ENCODE measurements at regions not wholly inside any gene's neighbourhood (a gene's known extent, or its start where the extent isn't known, plus 50 kb on each side); places are given as distances from the start of the nearest gene placed in this dataset.

DNA sequence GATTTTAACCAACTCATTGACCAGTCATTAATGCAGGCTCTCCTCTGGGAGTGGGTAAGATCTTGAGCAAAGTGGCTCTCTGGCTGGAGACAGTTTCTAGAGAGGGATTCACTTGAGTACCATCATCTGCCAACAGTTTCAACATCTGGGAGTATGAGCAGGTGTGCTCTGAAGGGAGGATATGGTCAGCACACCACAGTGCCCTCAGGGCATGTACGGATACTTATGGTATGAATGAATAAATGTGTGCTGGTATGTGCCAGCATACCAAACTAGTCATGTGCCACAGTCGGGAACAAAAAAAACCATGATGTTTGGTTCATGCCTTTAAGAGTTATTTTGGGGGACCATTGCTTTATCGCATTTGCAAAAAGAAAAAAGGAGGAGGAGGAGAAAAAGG lies 1197.5 kb upstream of the TENM4 start:
- Histone ChIP-seq H3K18ac (ENCODE audit: extremely low read depth, low read length) (no peak overlapping the region), H4K20me1 (replicated peaks in 1 of 2; ENCODE audit: control insufficient read depth in 1 of 2, insufficient read depth in 2 of 2, low read length in 2 of 2) (no peaks in the 10 kb centered on the region), H3K9ac (replicated peaks in 1 of 4; ENCODE audit: extremely low read depth in 1 of 4, low read depth in 3 of 4, low read length in 3 of 4) (no peak overlapping the region)

More for the DNA sequence above, 1197.5 kb upstream of the TENM4 start:
- CTCF ChIA-PET (ENCODE audit: partially characterized antibody) = no interaction called here
- H4K8ac ChIP-seq (ENCODE audit: extremely low read depth, insufficient read depth, low read length) = no peak overlapping the region
- no peaks in the 10 kb centered on the region for H3K79me1 ChIP-seq (ENCODE audit: low read depth, low read length)
- no peak overlapping the region for H4K91ac ChIP-seq (replicated peaks; ENCODE audit: insufficient read length, low read length)
- POLR2A ChIA-PET (ENCODE audit: partially characterized antibody) = no interaction called here
- no peak overlapping the region for H4K5ac ChIP-seq (ENCODE audit: insufficient read length, low read depth, low read length)
- H2BK15ac ChIP-seq (ENCODE audit: low read length) = no peak overlapping the region
- H3K9me3 ChIP-seq (ENCODE audit: insufficient read depth in 2 of 2, low read depth in 1 of 2, low read length in 1 of 2) = no peaks in the 10 kb centered on the region
- FAIRE-seq = no peak
- no peak overlapping the region for H2AK5ac ChIP-seq (ENCODE audit: low read depth, low read length)
- no peak overlapping the region for H2AFZ ChIP-seq (ENCODE audit: low read length)
- no peaks in the 10 kb centered on the region for H3K79me2 ChIP-seq (ENCODE audit: control insufficient read depth in 1 of 2, insufficient read depth in 2 of 2, low read length in 2 of 2)
- peaks cover 0 to 1% (median 0%) of the 10 kb centered on the region in 4 experiments; a peak in 1 of 7 replicates for H3K27me3 ChIP-seq (replicated peaks in 1 of 4; ENCODE audit: control insufficient read depth in 3 of 4, extremely low read depth in 1 of 4, insufficient read depth in 3 of 4, low read length in 3 of 4)
- H2BK120ac ChIP-seq (replicated peaks; ENCODE audit: low read depth, low read length) = no peak overlapping the region
- no peak overlapping the region for H3K14ac ChIP-seq (ENCODE audit: insufficient read length)
- peak overlapping the region; percentile 76; the same call in 1 of the 2 replicates for H2BK20ac ChIP-seq (ENCODE audit: low read length)
- no peak overlapping the region for H3K4me3 ChIP-seq (ENCODE audit: extremely low read depth in 1 of 4, insufficient read depth in 2 of 4, low read depth in 3 of 4, low read length in 4 of 4)
- no peaks in the 10 kb centered on the region for H3K23me2 ChIP-seq (ENCODE audit: low read depth, low read length)
- no peaks in the 10 kb centered on the region for H3K36me3 ChIP-seq (ENCODE audit: control insufficient read depth in 2 of 4, insufficient read depth in 4 of 4, low read length in 3 of 4)
- H3K4ac ChIP-seq (replicated peaks; ENCODE audit: insufficient read length, low read depth, low read length) = no peak overlapping the region
- no peak overlapping the region for H2BK12ac ChIP-seq (ENCODE audit: low read depth, low read length)
- 94% methylated on average over 3 of the region's 3 CpGs; no CpG with 5 or more reads in 1 of the 2 experiments for WGBS, 2 experiments (ENCODE audit: extremely low coverage in 1 of 2, insufficient coverage in 1 of 2, insufficient read length in 1 of 2, insufficient replicate concordance in 2 of 2, low coverage in 1 of 2, low lambda C conversion rate in 2 of 2, missing lambda C conversion rate in 1 of 2)
- DNase-seq (ENCODE audit: low read depth in 1 of 2, low spot score in 2 of 2) = no peak
- H3K23ac ChIP-seq (ENCODE audit: insufficient read length) = no peak overlapping the region
- TF ChIP-seq POLR2A (IDR thresholded peaks at IDR 0.05; ENCODE audit: control extremely low read depth in 1 of 2, low read depth in 2 of 2, low read length in 2 of 2) (no peak), YY1 (IDR thresholded peaks at IDR 0.05; ENCODE audit: low read depth, low read length) (no peak), CBX8 (IDR thresholded peaks at IDR 0.05; ENCODE audit: borderline replicate concordance, low read depth, low read length) (no peak)
- TF ChIP-seq, protein P1, sequence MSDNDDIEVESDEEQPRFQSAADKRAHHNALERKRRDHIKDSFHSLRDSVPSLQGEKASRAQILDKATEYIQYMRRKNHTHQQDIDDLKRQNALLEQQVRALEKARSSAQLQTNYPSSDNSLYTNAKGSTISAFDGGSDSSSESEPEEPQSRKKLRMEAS (IDR thresholded peaks at IDR 0.05) = no peak
- H2BK5ac ChIP-seq (ENCODE audit: low read depth, low read length) = no peak overlapping the region
- H3K4me2 ChIP-seq (ENCODE audit: insufficient read depth in 1 of 2, low read depth in 2 of 2, low read length in 2 of 2) = no peak overlapping the region
- H3K4me1 ChIP-seq (replicated peaks in 1 of 4; ENCODE audit: control insufficient read depth in 3 of 4, insufficient read depth in 4 of 4, low read length in 3 of 4) = peaks cover 0 to 6% (median 1%) of the 10 kb centered on the region in 4 experiments; a peak in 2 of 7 replicates
- H3K27ac ChIP-seq (ENCODE audit: low read depth, low read length) = no peak overlapping the region
- no peak overlapping the region for H3K56ac ChIP-seq (replicated peaks; ENCODE audit: insufficient read length, low read depth, low read length)

Data from H1 (cell line).